Thyroid gland (tissue), 4 donors: ENCODE measurements at regions not wholly inside any gene's neighbourhood (a gene's known extent, or its start where the extent isn't known, plus 50 kb on each side); places are given as distances from the start of the nearest gene placed in this dataset.

ENCODE experiments used
- CTCF ChIP-seq, 6 experiments: fragments of 200-600 bp in 3 of 6; fragments of 450-650 bp in 3 of 6; sonication (generic) in 3 of 6; IDR thresholded peaks; one replicate each; pipeline ENCODE4 v1.5.1; 2016 to 2019; ENCODE audit warnings: antibody characterized with exemption in 6 of 6, mild to moderate bottlenecking in 2 of 6, inconsistent platforms in 1 of 6, moderate library complexity in 1 of 6
- POLR2A ChIP-seq, 2 donors: fragments of 450-650 bp; IDR thresholded peaks; one replicate each; pipeline ENCODE4 v1.6.1; 2017; ENCODE audit warnings: antibody characterized with exemption in 2 of 2, mild to moderate bottlenecking in 2 of 2, moderate library complexity in 1 of 2

DNA sequence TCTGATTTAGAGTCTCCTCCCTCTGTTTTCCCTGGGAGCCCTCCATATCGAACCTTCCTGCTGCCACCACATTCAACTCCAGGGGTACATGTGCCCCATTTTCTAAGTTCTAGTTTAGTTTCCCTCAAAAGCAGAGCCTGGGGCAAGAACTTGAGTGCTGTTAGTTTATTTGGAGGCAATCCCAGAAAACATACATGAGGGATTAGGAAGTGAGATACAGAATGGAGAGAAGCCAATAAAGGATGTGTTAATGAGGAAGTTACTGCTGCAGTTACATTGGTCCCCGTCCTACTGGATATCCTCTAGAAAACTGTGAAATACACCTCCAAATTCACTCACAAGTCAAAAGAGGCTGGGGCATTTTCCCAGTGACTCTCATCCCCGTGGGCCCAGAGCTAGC is 159.4 kb upstream of the SMARCA2 start:
- TF ChIP-seq CTCF (IDR thresholded peaks at IDR 0.05) (no peak), POLR2A (IDR thresholded peaks at IDR 0.05) (no peak)
